Stimulated activated CD8-positive, alpha-beta memory T cell treated with anti-CD3 and anti-CD28 coated beads, Interleukin-4, amount 100 ng/mL, for 48 hours (primary cell): ENCODE measurements at regions not wholly inside any gene's neighbourhood (a gene's known extent, or its start where the extent isn't known, plus 50 kb on each side); places are given as distances from the start of the nearest gene placed in this dataset.

ENCODE experiments used
- DNase-seq: peaks from one replicate; pipeline ENCODE4 v3.0.0-alpha.2; 2020

DNA sequence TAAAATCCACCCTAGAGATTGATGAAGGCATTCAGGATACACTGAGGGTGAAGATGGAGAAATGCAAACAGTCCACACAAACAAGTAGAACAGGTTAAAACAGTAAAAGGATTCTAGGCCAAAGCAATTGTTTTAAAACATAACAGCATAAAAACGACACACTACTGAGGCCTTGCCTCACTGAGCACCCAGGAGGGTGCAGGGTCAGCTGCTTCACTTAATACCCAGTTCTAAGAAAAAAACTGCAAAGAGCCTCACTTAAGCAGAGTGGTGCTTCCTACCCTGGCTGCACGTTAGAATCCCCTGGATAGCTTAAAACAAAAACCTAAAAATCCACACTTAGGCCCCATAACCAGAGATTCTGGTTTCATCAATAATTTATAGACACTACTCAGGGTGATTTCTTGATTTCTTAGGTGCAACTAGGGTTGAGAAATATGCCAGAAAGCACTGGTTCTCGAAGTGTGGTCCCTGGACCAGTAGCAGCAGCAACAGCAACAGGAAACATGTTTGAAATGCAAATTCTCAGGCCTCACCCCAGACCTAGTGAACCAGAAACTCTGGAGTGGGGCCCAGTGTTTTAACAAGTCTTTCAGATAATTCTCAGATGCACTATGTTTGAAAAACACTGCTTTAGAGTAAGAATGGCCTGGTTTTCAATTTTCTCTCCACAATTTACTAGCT lies 279.1 kb downstream of the ZEB2 start:
- DNase-seq: no peak

DNA sequence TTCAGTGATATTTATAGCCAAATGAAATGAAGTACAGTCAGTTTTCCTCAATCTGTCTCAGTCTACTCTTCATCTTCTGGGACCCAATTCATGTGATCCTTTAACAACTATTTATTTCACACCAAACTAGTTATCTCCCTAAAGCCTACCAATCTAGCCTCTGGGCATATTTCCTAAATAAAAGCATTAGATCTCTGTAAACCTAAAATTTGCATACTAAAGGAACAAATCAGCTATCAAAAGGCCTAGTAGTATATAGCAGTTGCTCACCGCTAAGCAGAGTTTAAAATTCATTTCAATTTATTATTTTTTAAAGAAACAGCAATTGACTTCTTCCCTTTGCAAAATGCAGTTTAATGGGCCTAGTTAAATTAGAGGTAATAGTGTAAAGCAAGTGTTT lies 280.2 kb downstream of the ZEB2 start:
- no peak for DNase-seq

DNA sequence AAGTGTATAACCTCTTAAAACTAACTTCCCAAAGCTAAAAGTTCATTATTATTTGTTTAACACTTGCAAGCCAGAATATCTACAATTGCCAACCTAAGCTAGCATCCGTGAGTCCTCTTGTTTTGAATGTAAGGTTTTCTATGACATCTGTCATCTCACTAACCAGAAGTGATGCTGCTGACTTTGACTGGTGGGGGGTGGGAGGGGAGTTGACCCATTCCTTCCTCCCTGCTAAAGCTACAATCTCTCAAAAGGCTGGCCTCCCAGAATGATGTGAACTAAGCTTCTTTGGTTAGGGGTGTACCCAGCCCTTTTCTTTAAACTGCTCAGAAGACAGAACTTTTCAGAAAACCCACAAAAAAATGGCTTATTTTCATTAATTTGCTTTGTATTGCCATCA lies 280.6 kb downstream of the ZEB2 start:
- DNase-seq: no peak

DNA sequence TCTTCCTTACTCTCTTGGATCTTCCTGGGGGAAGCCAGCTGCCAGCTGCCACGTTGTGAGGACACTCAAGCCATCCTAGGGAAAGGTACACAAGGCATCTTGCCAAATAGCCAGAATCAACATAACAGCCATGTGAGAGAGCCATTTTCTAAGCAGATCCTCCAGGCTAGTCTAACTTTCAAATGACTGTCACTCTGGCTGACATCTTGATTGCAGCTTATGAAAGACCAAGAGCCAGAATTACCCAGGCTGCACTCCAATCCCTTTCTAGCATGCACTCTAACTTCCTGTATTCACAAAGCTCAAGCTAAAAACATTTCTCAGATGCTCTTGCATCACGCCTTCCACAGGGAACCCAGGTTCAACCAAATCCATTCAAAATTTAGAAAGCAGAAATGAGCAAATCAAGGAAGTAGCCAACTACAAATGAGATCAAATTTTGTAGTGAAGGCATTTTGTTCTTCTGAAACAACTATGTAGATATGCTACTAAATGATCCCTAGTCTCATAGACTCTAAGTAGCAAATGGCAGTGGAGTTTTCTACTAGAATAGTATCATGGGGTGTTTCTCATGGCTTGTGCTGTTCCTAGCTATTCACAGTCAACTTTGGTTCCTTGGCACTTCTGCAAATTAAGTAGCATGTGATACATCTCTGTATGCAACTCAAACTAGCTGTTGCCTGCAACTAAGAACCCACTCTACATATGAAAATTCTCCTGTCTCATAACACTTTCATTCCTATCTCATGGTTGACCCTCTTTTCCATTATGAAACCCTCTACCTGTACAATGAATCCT lies 281.9 kb downstream of the ZEB2 start:
- DNase-seq: no peak

DNA sequence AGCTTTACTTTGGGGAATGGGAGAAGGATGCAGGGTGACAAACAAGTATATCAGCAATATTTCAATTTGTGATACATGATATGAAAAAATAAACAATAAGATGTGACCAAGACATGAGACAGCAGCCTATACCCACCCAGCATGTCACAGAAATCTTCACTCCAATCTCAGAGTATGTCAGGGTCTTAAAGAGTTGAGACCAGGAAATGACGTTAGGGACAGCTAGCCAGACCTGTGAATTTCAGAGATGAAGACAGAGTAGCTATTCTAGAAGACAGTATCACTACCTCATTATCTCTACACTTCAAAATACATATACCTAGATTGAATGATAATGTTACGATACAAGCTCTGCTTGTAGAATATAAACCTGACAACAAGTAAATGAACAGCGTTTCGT lies 282.8 kb downstream of the ZEB2 start:
- DNase-seq: no peak

DNA sequence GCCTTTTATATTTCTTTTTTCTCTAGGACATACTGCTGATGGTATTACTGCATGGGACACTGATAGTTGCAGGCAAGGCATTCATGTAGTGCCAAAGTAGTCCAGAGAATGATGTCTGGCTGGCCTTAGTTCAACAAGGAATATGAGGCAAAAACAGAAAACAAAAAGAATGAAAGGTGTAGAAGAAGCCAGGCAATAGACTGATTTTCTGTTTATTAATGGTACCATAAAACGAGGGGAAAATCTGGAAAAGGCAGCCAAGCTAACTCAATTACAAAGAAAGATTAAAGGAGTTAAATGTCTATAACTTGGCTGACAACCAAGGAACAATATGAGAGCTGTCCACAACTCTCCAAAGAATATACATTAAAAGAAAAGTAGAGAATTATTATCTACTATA lies 284.9 kb downstream of the ZEB2 start:
- no peak for DNase-seq

DNA sequence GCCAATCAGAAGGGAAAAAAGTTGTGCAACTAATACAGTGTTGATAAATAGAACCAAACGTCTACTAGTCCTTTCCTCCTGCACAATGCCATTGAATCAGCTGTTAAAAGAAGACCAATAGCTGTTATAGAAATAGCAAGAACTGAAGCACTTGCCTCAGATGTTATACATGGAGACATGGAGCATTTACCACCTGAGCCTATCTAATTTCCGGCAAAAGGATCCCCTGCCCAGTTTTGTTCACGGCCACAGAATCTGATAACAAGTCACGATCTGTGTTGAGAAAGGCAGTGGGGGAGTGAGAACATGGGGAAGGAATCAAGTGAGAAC lies 285.4 kb downstream of the ZEB2 start:
- no peak for DNase-seq

DNA sequence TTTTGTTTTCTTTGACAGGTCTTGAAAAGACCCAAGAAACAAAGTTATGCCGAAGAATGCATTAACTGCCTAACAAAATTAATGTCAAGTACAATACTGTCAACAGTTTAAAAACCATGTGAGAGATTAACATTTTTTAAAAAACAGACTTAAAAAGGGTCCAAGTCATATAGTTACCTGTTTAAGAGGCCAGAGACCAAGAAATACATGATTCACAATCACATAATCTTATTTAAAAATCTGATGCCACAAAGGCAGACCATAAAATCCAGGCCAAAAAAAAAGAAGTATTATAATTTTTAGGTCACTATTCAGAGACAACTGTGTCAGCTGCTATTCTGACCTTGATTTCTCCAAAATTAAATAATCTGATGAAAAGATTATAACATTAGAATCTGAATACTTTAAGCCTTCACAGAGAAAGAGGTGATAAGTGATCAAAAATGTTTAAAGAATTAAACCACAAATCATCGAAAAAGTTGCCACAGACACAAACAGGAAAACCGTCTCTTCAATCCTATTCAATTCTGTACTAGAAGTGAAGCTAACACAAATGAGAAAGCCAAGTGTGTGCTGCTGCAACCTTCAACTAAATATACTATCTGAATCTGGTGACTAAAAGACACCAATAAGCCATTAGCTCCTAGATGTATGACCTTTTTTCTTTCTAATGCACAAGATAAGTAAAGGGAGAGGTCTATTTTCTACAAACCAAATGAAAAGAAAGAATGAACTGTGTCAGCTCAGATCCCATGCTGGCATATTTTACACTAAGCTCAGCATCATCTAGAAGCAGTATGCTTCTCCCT lies 286.0 kb downstream of the ZEB2 start:
- no peak for DNase-seq

DNA sequence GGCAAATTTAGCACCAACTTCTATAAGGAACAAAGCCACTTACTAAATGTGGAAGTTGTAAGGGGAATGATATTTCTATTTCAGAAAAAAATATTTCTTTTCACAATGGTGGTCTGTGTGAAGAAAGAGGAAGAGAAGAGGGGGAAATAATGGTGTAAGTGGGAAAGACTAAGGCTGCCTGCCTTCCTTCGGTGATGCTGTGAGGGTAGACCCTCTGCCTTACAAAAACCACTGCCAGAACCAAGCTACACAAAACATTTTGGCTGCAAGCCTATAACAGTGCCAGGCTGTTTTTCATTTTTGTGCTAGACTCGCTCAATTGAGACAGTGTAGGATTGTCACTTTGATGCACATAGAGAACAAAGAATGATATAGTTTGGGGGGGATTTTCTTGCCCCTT lies 286.6 kb downstream of the ZEB2 start:
- no peak for DNase-seq

DNA sequence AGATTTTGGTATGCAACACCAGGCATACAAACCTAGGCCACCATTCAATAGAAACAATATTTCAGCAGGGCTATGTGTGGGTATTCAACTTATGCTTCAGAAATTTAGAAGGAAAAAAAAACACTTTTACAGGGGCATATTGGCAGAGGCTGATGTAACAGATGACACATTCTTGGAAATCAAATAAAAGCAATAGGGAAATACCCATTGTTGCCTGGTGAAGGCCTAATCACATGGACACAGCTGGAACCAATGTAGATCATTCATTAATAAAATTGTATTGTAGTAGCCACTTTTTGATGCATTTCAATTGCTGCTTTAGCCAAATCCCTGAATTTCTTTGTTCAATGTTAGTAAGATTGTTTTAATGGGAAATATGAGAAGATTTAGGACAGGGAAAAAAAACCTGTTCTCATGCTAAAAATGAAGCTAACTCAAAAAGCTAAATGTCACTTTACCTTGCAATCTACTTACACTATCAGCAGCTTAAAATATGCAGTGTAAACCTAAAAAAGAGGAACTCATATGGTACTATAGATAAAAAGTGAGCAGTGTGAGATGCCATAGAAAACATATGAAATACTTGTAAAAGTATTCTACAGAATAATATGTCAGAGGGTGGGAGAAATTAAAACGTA lies 289.4 kb downstream of the ZEB2 start:
- DNase-seq: no peak

DNA sequence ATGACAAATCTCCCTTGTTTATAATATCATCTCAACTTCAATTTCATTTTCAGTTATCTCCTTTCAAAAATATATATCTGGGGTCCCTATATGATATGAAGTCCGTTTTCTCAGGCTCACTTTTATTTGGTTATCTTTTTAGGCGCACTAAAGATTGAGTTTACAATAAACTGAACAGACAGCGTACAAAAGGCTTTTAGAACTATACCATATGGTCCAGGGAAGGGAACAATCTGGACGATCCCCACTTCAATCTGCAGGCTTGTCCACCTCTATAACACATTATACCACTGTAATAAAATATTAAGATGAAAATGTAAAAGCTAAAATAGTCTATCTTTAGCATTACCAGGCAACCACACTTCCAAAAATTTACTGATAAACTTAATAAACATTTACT lies 289.9 kb downstream of the ZEB2 start:
- DNase-seq: no peak

DNA sequence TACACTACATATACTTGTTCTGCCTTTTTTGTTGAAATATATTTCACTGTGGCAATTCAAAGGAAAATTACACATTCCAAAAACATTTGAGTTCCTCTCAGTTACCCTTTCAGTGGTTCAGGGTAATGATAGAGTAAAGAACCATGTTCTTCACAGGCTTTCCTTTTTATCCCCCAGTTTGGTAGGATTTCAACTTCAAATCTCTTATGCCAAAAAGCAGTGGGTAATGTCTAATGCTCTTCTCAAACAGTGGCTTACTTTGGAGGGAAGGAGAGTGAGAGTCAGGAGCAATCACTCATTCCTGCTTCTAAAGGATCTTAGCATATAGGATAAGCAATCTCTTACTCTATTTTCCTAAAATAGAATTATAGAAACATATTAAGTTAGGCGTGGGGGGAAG lies 290.6 kb downstream of the ZEB2 start:
- DNase-seq: no peak

DNA sequence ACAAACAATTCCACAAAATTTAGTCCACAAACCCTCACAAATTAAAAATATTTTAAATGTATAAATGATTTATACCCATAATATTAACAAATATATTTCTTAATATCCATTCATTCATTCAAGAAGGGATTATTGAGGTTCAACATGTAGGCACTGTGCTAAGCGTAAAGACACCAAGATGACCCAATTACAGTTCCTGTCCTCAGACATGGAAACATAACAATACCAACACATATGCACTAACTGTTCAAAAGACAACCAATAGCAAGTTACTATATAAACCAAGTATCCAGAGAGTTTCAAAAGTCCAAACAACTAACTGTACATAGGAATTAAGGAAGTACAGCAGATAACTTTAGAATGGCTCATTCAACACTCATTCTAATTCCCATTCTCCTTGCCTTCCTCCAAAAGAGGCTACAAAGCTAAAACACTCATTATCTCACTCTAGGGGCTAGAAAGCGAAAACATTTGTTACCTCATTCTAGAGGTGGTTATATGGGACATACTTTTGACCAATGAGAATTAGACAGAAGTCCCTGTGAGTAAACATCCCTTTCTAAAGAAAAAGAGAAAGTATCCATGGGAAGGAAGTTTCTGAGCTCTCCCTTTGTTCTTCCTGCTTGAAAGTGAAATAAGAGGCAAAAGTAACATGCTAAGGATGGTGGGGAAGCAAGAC lies 292.4 kb downstream of the ZEB2 start:
- DNase-seq: no peak

DNA sequence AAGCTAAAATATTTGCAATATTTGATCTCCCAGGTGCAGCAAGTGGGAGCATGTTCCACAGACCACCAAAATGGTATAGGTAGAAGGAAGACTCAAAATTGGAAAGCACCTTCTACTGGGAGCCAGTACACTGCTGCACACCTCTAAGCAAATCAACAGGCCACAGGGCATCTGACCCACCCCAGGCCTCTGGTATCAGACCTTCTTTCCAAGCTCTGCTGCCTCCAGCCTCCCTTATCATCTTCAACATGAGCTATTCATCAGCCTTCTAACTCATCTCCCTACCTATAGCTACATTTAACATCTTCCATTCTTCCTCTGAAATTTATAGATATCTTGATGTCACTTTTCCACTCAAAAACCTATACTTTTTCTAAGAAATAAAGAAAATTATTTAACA lies 294.8 kb downstream of the ZEB2 start:
- no peak for DNase-seq

DNA sequence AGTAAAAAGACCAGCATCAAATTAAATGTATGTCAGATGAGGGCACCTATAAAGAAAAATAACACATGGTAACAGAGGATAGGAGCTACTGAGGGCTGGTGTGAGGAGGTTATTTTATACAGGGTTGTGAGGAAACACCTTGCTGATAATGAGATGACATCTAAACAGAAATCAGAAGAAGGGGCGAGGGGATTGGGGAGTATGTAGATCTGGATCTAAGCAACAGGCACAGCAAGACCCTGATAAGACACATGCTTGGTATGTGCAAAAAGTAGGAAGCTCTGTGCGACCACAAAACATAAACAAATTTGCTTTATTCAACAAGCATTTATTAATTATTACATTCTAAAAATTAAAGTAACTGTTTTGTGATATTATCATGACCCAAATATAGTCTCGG lies 295.4 kb downstream of the ZEB2 start:
- DNase-seq: no peak

DNA sequence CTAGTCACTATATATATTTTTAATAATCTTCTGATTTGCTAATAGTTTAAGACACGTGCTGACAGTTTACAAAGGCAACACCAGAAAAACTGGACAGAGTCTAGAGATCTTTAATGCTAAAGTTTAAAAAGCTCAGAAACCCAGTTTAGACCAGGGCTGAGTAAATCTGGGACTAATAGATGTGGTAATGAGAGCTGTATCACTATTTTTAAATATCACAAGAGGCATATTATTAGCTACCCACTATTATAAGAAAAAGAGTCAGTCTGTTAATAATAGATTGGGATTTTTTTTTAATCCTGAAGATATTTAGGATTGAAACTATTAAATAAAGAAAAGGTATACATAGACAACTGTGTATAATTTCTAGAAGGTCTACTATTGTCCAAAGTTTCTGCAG lies 299.9 kb downstream of the ZEB2 start:
- no peak for DNase-seq

DNA sequence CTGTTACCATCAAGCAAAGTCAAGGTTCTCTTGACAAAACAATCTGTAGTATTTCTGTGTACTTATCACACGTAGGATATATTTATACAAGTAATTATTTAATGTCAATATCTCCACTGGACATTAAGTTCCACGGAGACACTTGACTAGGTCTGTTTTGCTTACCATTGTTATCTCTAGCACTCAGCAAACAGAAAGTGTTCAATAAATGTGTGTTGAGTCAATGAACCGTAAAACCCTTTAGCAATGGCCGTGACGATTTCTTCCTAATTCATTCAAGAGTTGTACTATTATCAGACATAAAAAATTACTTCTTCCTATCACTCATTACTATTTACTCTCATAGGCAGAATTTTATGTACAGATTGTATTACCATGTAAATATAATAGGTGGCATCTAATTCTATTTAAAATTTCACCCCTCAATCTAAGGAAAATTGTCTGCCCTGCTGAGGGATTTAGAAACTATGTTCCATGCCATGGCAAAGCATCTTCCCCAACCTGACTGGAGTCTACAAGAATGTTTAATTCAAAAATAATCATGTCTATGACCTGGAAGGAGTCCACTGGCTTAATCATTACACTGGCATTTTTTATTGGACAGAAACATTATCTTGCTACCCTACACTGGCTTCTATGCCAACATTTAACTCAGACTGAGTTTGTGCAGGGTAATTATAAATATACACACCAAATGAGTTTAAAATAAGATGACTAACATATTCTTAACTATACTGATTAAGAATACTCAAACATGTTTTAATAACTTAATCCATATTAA lies 301.9 kb downstream of the ZEB2 start:
- no peak for DNase-seq

DNA sequence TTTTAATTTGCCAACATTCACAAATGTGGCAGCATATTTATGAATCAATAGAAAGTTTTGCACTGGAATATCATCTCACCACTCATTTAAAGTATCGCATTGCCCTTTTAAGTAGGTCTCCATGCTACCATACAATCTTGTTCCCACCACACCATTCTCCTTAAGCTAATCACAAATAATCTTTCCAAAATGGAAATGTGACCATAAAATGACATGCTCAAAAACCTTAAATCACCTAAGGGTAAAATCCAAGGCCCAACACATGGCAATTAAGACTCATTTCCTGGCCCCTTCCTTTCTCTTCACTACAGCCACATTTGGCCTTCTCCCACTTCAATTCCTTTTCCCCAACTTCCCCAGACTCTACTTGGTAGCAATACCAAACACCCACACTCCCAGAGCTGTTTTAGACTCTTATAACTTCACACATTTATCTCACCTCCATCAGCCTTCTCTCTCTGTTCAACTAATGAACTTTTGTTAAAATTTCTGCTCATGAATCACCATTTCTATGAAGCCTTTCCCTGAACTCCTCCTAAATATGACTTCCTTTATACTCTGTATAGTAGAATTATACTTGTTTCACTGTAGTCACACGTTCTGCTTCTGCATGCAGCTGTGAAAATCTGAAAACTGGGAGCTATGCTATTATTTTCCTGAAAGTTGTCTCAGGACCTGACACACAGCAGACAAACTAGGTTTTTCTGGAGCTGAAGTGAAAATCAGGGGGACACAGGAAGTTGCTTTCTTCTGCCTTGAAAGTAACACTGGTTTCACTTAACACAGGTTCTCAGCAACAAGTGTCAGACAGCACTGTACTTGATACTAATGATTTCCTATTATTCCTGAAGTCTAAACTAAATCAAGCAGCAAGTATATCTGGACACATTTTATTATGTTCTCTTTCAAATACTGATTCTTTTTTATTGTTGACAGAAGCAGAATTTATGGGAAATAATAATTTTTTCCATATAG lies 303.9 kb downstream of the ZEB2 start:
- DNase-seq: no peak

DNA sequence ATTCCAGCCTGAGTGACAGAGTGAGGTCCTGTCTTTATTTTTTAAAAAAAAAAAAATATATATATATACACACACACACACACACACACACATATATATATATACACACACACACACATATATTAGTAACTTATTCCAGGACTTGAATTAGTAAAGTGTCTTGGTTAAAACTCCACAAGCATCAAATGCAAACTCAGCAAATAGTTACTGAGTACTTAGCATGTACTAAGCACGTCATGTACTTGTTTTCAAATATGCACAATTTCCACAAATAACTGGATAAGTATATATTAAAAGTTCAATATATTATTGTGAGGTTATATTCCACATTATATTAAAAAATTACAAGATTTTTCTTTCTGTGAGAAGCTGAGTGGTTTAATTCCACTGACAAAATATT lies 304.7 kb downstream of the ZEB2 start:
- no peak for DNase-seq

DNA sequence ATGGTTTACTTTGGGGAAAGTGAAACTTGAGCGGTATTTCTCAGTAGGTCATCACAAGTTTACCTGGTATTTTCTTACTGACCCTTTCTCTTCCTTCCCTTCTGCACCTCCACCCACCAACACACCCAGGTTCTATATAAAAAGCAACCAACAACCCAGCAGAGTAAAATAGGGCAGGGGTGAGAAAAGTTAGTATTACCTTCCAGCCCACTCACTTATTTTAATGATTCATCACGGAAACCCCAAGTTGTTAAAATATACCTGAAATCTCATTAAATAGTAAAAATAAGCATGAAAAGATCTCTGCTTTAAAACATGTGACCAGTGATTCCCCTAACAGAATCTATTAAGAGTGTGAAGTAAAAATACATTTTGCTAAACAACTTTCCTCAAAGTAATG lies 306.1 kb downstream of the ZEB2 start:
- no peak for DNase-seq

DNA sequence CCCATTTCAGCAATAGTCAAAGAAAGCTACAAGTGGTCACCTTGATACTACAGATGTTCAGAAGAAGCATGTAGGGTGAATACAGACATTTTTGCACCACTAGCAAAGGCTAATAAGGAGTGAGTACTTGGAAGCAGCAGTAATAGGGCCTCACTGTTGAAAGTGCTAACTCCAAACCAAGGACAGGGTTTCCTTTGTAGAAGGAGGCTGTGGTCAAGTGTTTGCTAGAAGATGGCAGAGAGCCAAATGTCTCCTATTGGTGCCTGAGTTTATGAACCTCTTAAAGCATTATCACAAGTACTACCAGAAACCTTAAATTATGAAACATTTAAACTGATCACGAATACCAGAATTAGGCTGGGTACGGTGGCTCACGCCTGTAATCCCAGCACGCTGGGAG lies 308.1 kb downstream of the ZEB2 start:
- DNase-seq: no peak
